ENCODE measurements at regions not wholly inside any gene's neighbourhood (a gene's known extent, or its start where the extent isn't known, plus 50 kb on each side); places are given as distances from the start of the nearest gene placed in this dataset.

- no peak for TF ChIP-seq REST (IDR thresholded peaks at IDR 0.05; ENCODE audit: borderline replicate concordance in 1 of 2, low read depth in 1 of 2, low read length in 2 of 2)
- peak; percentile 76 for TF ChIP-seq HNF1A (IDR thresholded peaks at IDR 0.05; ENCODE audit: low read depth)
- no peak for TF ChIP-seq HNF1A (CRISPR knock-in tag; IDR thresholded peaks at IDR 0.05; ENCODE audit: borderline replicate concordance)
- TF ChIP-seq ZNF609 (CRISPR knock-in tag; IDR thresholded peaks at IDR 0.05; ENCODE audit: borderline replicate concordance) = no peak
- no peak for TF ChIP-seq ZNF281 (CRISPR knock-in tag; IDR thresholded peaks at IDR 0.05; ENCODE audit: borderline replicate concordance)
Measured at GRCh38 chr7:33700001-33700899, 205.1 kb upstream of the BMPER start (continued).

All from HepG2 (cell line).